Spinal cord (tissue), 9 donors: ENCODE measurements at regions not wholly inside any gene's neighbourhood (a gene's known extent, or its start where the extent isn't known, plus 50 kb on each side); places are given as distances from the start of the nearest gene placed in this dataset.
A peak's percentile ranks its signal among the peaks of the same experiment; 100 is the strongest.

Experiments used
- DNase-seq, 6 donors: peaks; one replicate each; pipeline versions ENCODE4 v3.0.0 to v3.0.0-alpha.2; 2013 to 2015; ENCODE audit warnings: low spot score in 6 of 6, low read depth in 4 of 6
- H3K27ac ChIP-seq: one replicate; pipeline ENCODE4 v1.5.1; 2013; ENCODE audit warnings: low read depth, low read length, control low read depth
- H3K27me3 ChIP-seq: one replicate; pipeline ENCODE4 v1.6.1; 2013; ENCODE audit warnings: low read length; ENCODE audit not compliant: control insufficient read depth, insufficient read depth
- H3K36me3 ChIP-seq: one replicate; pipeline ENCODE4 v1.6.1; 2013; ENCODE audit warnings: low read length; ENCODE audit not compliant: control insufficient read depth, insufficient read depth
- H3K4me1 ChIP-seq: one replicate; pipeline ENCODE4 v1.6.1; 2013; ENCODE audit warnings: low read length; ENCODE audit not compliant: control insufficient read depth, insufficient read depth
- H3K4me3 ChIP-seq: one replicate; pipeline ENCODE4 v1.5.1; 2013; ENCODE audit warnings: low read depth, low read length, control low read depth
- H3K9me3 ChIP-seq: one replicate; pipeline ENCODE4 v1.6.1; 2013; ENCODE audit warnings: low read length; ENCODE audit not compliant: control insufficient read depth, insufficient read depth
- WGBS: methylation state at CpG from one replicate; pipeline ENCODE4 v1.1.5; 2013; ENCODE audit warnings: missing lambda C conversion rate; ENCODE audit not compliant: insufficient coverage; 5-methylcytosine and 5-hydroxymethylcytosine counted together
- donor health status: healthy.

GRCh38 chr2:22282916-22283315 lies 1102.1 kb upstream of the KLHL29 start:
- Histone ChIP-seq H3K4me1 (no peaks in the 10 kb centered on the region), H3K9me3 (no peaks in the 10 kb centered on the region), H3K36me3 (no peaks in the 10 kb centered on the region), H3K27me3 (no peaks in the 10 kb centered on the region), H3K27ac (no peak overlapping the region), H3K4me3 (no peak overlapping the region)
- WGBS, result 90% methylated on average over 2 of the region's 6 CpGs
- peak in 3 of 6 donors; percentile 17 to 92 (median 23) for DNase-seq

GRCh38 chr2:22283436-22283835 lies 1101.5 kb upstream of the KLHL29 start:
- Histone ChIP-seq H3K27ac (no peak overlapping the region), H3K36me3 (no peaks in the 10 kb centered on the region), H3K27me3 (no peaks in the 10 kb centered on the region), H3K4me3 (no peak overlapping the region), H3K4me1 (no peaks in the 10 kb centered on the region), H3K9me3 (no peaks in the 10 kb centered on the region)
- DNase-seq, result no peak
- 92% methylated on average over 5 of the region's 9 CpGs for WGBS

DNA sequence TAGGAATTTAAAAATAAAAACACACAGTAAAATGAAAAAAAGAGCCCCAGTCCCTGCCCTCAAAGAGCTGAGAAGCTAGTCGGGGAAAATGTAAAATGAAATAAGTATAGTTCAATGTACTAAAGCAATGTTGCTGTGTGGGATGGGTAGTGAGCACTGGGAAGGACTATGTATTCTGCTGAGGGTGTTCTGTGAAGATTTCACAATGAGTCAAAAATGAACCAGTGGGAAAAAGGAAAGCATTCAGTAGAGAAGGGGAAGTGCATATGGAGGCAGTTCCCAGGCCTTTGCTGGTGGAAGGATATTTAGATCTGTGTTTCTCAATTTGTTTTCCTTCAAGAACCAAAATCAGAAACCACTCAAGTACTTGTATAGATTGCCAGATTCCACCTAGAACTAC lies 1094.7 kb upstream of the KLHL29 start:
- no peak for DNase-seq
- Histone ChIP-seq H3K9me3 (no peaks in the 10 kb centered on the region), H3K4me1 (no peaks in the 10 kb centered on the region), H3K4me3 (no peak overlapping the region), H3K27me3 (no peaks in the 10 kb centered on the region), H3K36me3 (no peaks in the 10 kb centered on the region), H3K27ac (no peak overlapping the region)
- 90% methylated on average over 1 of the region's 1 CpG for WGBS

GRCh38 chr2:22290909-22291473 lies 1094.0 kb upstream of the KLHL29 start:
- WGBS, result no CpG with 5 or more reads among the region's 4 CpGs

DNA sequence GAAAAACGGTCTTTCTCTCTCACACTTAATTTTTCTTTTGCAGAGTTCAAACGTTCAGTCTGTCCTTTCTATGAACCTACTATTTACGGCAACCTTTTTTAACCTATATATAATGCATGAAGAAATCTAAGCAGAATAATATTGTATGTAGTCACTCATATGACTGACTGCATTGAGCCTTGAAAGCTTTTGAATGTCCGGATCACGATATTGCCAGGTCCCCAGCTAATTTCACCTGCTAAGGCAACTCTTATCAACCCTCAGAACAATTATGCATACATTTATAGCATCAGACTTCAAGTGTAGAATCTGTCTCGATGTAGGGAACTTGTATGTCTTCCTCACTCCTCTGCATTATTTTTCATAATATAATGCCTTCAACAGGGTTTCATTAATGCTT lies 1083.8 kb upstream of the KLHL29 start:
- Histone ChIP-seq H3K4me3 (no peak overlapping the region), H3K27me3 (no peaks in the 10 kb centered on the region), H3K36me3 (no peaks in the 10 kb centered on the region), H3K27ac (no peak overlapping the region), H3K4me1 (no peaks in the 10 kb centered on the region), H3K9me3 (peaks cover 1% of the 10 kb centered on the region)
- WGBS, result 69% methylated on average over 2 of the region's 6 CpGs
- DNase-seq, result no peak

More at GRCh38 chr2:22290909-22291473, 1094.0 kb upstream of the KLHL29 start:
- no peaks in the 10 kb centered on the region for H3K27me3 ChIP-seq
- H3K27ac ChIP-seq, result no peak overlapping the region
- no peaks in the 10 kb centered on the region for H3K36me3 ChIP-seq
- H3K9me3 ChIP-seq, result no peaks in the 10 kb centered on the region
- no peak for DNase-seq
- H3K4me1 ChIP-seq, result no peaks in the 10 kb centered on the region
- H3K4me3 ChIP-seq, result no peak overlapping the region

GRCh38 chr2:22326250-22326649 lies 1058.7 kb upstream of the KLHL29 start:
- 89% methylated on average over 3 of the region's 4 CpGs for WGBS
- no peak for DNase-seq

DNA sequence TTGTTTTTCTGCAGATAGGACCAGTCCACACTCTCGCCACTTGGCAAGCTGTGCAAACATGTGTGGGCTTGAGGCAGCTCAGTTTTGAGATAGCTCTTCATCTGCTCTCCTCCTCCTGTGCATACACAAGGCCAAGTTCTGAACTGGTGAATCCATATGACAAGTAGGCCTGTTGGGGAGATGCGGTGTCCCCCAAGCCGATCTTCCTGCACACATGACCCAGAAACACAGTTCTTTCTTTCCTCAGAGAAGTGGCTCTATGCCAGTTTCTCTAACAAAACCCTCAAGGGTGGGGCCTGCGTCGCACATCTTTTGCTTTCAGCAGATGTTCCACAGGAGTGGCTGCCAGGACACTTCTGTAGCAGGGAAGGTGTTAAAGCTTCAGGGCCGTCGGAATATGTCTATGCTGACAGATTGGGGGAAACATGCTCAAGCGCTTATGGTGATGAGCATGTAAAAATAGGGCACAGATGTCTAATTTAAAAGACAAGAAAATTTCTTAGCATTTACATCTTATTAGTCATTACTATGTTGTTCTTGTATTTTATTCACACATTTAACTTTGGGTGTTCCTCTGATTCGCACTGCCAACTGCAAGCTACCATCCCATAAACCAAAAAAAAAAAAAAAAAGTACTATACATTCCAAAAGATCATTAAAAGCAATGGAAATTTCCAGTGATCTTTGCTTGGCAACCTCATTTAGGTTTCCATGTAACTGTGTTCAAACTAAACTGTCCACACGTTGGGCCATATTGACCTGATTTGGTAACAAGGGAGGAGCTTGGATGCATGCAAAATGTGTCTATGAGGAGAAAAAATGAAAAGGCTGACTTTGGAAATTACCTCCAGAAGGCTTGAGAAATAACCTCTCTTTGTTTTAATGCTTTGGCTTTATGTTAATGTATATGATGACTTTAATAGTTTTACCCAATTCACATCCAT lies 1055.5 kb upstream of the KLHL29 start:
- Histone ChIP-seq H3K9me3 (no peaks in the 10 kb centered on the region), H3K4me3 (no peak overlapping the region), H3K27me3 (no peaks in the 10 kb centered on the region), H3K4me1 (no peaks in the 10 kb centered on the region), H3K36me3 (no peaks in the 10 kb centered on the region), H3K27ac (no peak overlapping the region)
- 71% methylated on average over 4 of the region's 10 CpGs for WGBS
- DNase-seq, result peak in 2 of 6 donors; percentile 70 to 93

More at GRCh38 chr2:22326250-22326649, 1058.7 kb upstream of the KLHL29 start:
- Histone ChIP-seq H3K27ac (no peak overlapping the region), H3K36me3 (no peaks in the 10 kb centered on the region), H3K4me3 (no peak overlapping the region), H3K9me3 (no peaks in the 10 kb centered on the region), H3K4me1 (no peaks in the 10 kb centered on the region), H3K27me3 (no peaks in the 10 kb centered on the region)

DNA sequence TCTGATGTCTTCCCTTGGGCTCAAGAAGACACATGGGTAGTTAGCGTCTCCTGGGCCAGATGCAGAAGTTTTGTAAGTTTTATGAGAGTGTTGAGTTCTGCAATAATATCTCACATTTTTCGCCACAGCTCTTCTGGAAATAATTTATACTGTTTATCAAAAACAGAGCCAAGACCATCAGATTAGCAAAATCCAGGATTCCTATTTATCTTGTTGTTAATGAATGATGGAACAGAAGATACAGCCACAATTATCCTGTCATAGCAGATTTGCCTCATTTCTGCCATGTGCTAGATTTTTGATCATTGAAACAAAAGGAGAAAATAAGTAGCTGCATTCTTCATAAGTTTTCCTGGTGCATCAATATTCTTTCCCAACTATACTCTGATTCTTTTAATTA lies 1048.6 kb upstream of the KLHL29 start:
- Histone ChIP-seq H3K36me3 (no peaks in the 10 kb centered on the region), H3K27me3 (no peaks in the 10 kb centered on the region), H3K4me3 (no peak overlapping the region), H3K9me3 (no peaks in the 10 kb centered on the region), H3K27ac (no peak overlapping the region), H3K4me1 (no peaks in the 10 kb centered on the region)
- no CpG with 5 or more reads among the region's 2 CpGs for WGBS
- no peak for DNase-seq

- WGBS, result no CpG with 5 or more reads among the region's 2 CpGs
- H3K27me3 ChIP-seq, result no peaks in the 10 kb centered on the region
- no peaks in the 10 kb centered on the region for H3K36me3 ChIP-seq
- H3K27ac ChIP-seq, result no peak overlapping the region
- H3K9me3 ChIP-seq, result no peaks in the 10 kb centered on the region
- no peaks in the 10 kb centered on the region for H3K4me1 ChIP-seq
- no peak overlapping the region for H3K4me3 ChIP-seq
- no peak for DNase-seq
Observed at GRCh38 chr2:22340716-22341115, 1044.3 kb upstream of the KLHL29 start.

- no peaks in the 10 kb centered on the region for H3K9me3 ChIP-seq
- no peak overlapping the region for H3K27ac ChIP-seq
- H3K36me3 ChIP-seq, result no peaks in the 10 kb centered on the region
- no peaks in the 10 kb centered on the region for H3K4me1 ChIP-seq
- DNase-seq, result peak in 1 of 6 donors; percentile 64
- H3K4me3 ChIP-seq, result no peak overlapping the region
- H3K27me3 ChIP-seq, result no peaks in the 10 kb centered on the region
- 29% methylated on average over 1 of the region's 2 CpGs for WGBS
Observed at GRCh38 chr2:22347306-22347705, 1037.7 kb upstream of the KLHL29 start.
